Loucy (cell line): ENCODE measurements at regions not wholly inside any gene's neighbourhood (a gene's known extent, or its start where the extent isn't known, plus 50 kb on each side); places are given as distances from the start of the nearest gene placed in this dataset.

Experiments used
- H2AFZ ChIP-seq: fragments of 200-600 bp; sonication (generic); 2 replicates; pipeline ENCODE4 v1.6.0; 2016; ENCODE audit warnings: antibody characterized with exemption, mild to moderate bottlenecking, low read length, moderate library complexity
- H3F3A ChIP-seq: fragments of 200-600 bp; 2 replicates; pipeline ENCODE4 v1.6.0; 2016; ENCODE audit warnings: antibody characterized with exemption, low read depth, mild to moderate bottlenecking
- H3K27me3 ChIP-seq: fragments of 200-600 bp; sonication (generic); 2 replicates; pipeline ENCODE4 v1.6.1; 2014; ENCODE audit warnings: low read length, mild to moderate bottlenecking; ENCODE audit not compliant: insufficient read depth, poor library complexity, severe bottlenecking
- H3K36me3 ChIP-seq: fragments of 200-600 bp; sonication (generic); 2 replicates; pipeline ENCODE4 v1.6.1; 2016; ENCODE audit warnings: low read length; ENCODE audit not compliant: insufficient read depth
- H3K4me1 ChIP-seq: fragments of 200-600 bp; sonication (generic); 2 replicates; pipeline ENCODE4 v1.5.1; 2014; ENCODE audit warnings: low read length, mild to moderate bottlenecking; ENCODE audit not compliant: insufficient read depth, poor library complexity, severe bottlenecking
- H3K4me2 ChIP-seq: fragments of 200-600 bp; sonication (generic); 2 replicates; pipeline ENCODE4 v1.6.0; 2014; ENCODE audit warnings: antibody characterized with exemption, low read length, low read depth, mild to moderate bottlenecking; ENCODE audit not compliant: poor library complexity, severe bottlenecking
- H3K4me3 ChIP-seq: fragments of 200-600 bp; sonication (generic); 2 replicates; pipeline ENCODE4 v1.5.1; 2014; ENCODE audit warnings: low read length, mild to moderate bottlenecking, mixed read lengths; ENCODE audit not compliant: poor library complexity, severe bottlenecking
- H3K79me2 ChIP-seq: fragments of 200-600 bp; sonication (generic); 2 replicates; pipeline ENCODE4 v1.6.1; 2014; ENCODE audit warnings: low read length; ENCODE audit not compliant: insufficient read depth
- H3K9ac ChIP-seq: fragments of 200-600 bp; sonication (generic); 2 replicates; pipeline ENCODE4 v1.6.0; 2014; ENCODE audit warnings: mild to moderate bottlenecking, low read depth, low read length, moderate library complexity; ENCODE audit not compliant: poor library complexity, severe bottlenecking
- H3K9me2 ChIP-seq: fragments of 200-600 bp; sonication (generic); replicated peaks from 2 replicates; pipeline ENCODE4 v1.6.1; 2016; ENCODE audit warnings: low read depth, low read length, mixed read lengths
- H3K9me3 ChIP-seq: fragments of 200-600 bp; sonication (generic); 2 replicates; pipeline ENCODE4 v1.6.1; 2014; ENCODE audit warnings: mild to moderate bottlenecking, antibody characterized with exemption, low read length, low read depth; ENCODE audit not compliant: insufficient read depth
- H4K20me1 ChIP-seq: fragments of 200-600 bp; sonication (generic); 2 replicates; pipeline ENCODE4 v1.6.0; 2014; ENCODE audit warnings: antibody characterized with exemption, low read length, mild to moderate bottlenecking; ENCODE audit not compliant: insufficient read depth, poor library complexity, severe bottlenecking
- EZH2phosphoT487 ChIP-seq: fragments of 200-600 bp; IDR thresholded peaks from 2 replicates; pipeline ENCODE4 v1.6.1; 2018; ENCODE audit warnings: antibody characterized with exemption, mild to moderate bottlenecking, moderate library complexity, borderline replicate concordance
- TF ChIP-seq, protein P1 (sequence below): fragments of 200-600 bp; sonication (generic); conservative IDR thresholded peaks from 2 replicates; pipeline ENCODE4 v1.5.1; 2014; ENCODE audit warnings: mild to moderate bottlenecking, antibody characterized with exemption, low read length

GRCh38 chr4:14934704-14935390 is 67.4 kb upstream of the CPEB2 start:
- H3K9ac ChIP-seq: no peak overlapping the region
- no peaks in the 10 kb centered on the region for H3K4me1 ChIP-seq
- no peaks in the 10 kb centered on the region for H4K20me1 ChIP-seq
- TF ChIP-seq, protein P1, sequence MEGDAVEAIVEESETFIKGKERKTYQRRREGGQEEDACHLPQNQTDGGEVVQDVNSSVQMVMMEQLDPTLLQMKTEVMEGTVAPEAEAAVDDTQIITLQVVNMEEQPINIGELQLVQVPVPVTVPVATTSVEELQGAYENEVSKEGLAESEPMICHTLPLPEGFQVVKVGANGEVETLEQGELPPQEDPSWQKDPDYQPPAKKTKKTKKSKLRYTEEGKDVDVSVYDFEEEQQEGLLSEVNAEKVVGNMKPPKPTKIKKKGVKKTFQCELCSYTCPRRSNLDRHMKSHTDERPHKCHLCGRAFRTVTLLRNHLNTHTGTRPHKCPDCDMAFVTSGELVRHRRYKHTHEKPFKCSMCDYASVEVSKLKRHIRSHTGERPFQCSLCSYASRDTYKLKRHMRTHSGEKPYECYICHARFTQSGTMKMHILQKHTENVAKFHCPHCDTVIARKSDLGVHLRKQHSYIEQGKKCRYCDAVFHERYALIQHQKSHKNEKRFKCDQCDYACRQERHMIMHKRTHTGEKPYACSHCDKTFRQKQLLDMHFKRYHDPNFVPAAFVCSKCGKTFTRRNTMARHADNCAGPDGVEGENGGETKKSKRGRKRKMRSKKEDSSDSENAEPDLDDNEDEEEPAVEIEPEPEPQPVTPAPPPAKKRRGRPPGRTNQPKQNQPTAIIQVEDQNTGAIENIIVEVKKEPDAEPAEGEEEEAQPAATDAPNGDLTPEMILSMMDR: no peak
- TF ChIP-seq EZH2phosphoT487: no peak
- no peaks in the 10 kb centered on the region for H3K9me2 ChIP-seq
- no peaks in the 10 kb centered on the region for H3F3A ChIP-seq
- H3K4me2 ChIP-seq: no peak overlapping the region
- H3K36me3 ChIP-seq: no peaks in the 10 kb centered on the region
- no peak overlapping the region for H2AFZ ChIP-seq
- no peaks in the 10 kb centered on the region for H3K27me3 ChIP-seq
- no peaks in the 10 kb centered on the region for H3K79me2 ChIP-seq
- no peaks in the 10 kb centered on the region for H3K9me3 ChIP-seq
- no peak overlapping the region for H3K4me3 ChIP-seq

GRCh38 chr4:14943749-14944148 is 58.5 kb upstream of the CPEB2 start:
- no peaks in the 10 kb centered on the region for H3K9me2 ChIP-seq
- H3K9me3 ChIP-seq: no peaks in the 10 kb centered on the region
- no peaks in the 10 kb centered on the region for H3K36me3 ChIP-seq
- no peaks in the 10 kb centered on the region for H3K79me2 ChIP-seq
- H3F3A ChIP-seq: no peaks in the 10 kb centered on the region
- H3K4me3 ChIP-seq: no peak overlapping the region
- H4K20me1 ChIP-seq: no peaks in the 10 kb centered on the region
- no peak overlapping the region for H3K4me2 ChIP-seq
- H3K9ac ChIP-seq: no peak overlapping the region
- TF ChIP-seq, protein P1: no peak
- no peak for TF ChIP-seq EZH2phosphoT487
- H2AFZ ChIP-seq: no peak overlapping the region
- H3K4me1 ChIP-seq: no peaks in the 10 kb centered on the region
- H3K27me3 ChIP-seq: no peaks in the 10 kb centered on the region

GRCh38 chr4:14952352-14952751 is 49.9 kb upstream of the CPEB2 start:
- Histone ChIP-seq H3K36me3 (no peaks in the 10 kb centered on the region), H3K4me2 (no peak overlapping the region), H3K4me1 (no peaks in the 10 kb centered on the region), H3K79me2 (no peaks in the 10 kb centered on the region), H4K20me1 (no peaks in the 10 kb centered on the region), H3K9ac (no peak overlapping the region), H3K9me3 (no peaks in the 10 kb centered on the region), H3F3A (no peaks in the 10 kb centered on the region), H3K9me2 (no peaks in the 10 kb centered on the region), H2AFZ (no peak overlapping the region), H3K27me3 (no peaks in the 10 kb centered on the region), H3K4me3 (no peak overlapping the region)
- TF ChIP-seq, protein P1: no peak
- no peak for TF ChIP-seq EZH2phosphoT487
